Right ventricle myocardium inferior (tissue), 1 donor: ENCODE measurements at regions not wholly inside any gene's neighbourhood (a gene's known extent, or its start where the extent isn't known, plus 50 kb on each side); places are given as distances from the start of the nearest gene placed in this dataset.
A peak's percentile ranks its signal among the peaks of the same experiment; 100 is the strongest.

ENCODE experiments used
- ATAC-seq: fragments of 200-7000 bp; cut with Tn5 transposase; one replicate; pipeline ENCODE4 v1.9.1; 2020; ENCODE audit warnings: mild to moderate bottlenecking, moderate library complexity
- DNase-seq: peaks from one replicate; pipeline ENCODE4 v3.0.0; 2021; ENCODE audit errors: missing footprints
- intact Hi-C: fragments of 100-400 bp; cut with DNase I; formaldehyde crosslinking; loops from one replicate; pipeline ENCODE4 v1.11.0; 2022
- donor health status: DM: no; HTN: yes; CAD: no; lungs with severe emphysema.

DNA sequence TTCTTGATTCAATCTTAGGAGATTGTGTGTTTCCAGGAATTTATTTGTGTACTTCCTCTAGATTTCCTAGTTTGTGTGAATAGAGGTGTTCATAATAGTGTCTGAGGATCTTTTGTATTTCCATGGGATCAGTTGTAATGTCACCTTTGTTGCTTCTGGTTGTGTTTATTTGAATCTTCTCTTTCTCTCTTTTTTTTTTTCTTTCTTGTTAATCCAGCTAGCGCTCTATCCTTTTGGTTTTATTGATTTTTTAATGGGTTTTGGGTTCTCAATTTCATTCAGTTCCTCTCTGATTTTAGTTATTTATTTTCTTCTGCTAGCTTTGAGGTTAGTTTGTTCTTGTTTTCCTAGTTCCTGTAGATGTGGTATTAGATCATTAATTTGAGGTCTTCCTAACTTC lies 242.5 kb downstream of the SEC23A start:
- DNase-seq (no peak), ATAC-seq (no peak)
- intact Hi-C loops: no loop called here

DNA sequence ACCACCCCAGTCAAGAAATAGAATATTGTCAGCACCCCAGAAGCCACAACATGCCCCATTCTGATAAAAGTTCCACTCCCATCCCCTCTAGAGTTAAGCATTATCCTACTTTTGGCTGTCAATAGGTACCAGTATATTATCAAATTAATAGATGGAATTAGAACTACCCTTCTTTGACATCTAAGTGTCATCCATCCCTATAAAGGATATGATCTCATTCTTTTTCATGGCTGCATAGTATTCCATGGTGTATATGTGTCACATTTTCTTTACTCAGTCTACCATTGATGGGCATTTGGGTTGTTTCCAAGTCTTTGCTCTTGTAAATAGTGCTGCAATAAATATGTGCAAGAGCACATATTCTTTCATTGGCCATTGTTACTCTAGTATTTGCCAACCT lies 246.2 kb downstream of the SEC23A start:
- DNase-seq: no peak
- no peak for ATAC-seq
- intact Hi-C loops: no loop called here

- no peak for DNase-seq
- intact Hi-C loops: no loop called here
- ATAC-seq: no peak
Measured at GRCh38 chr14:38855513-38855912, 247.5 kb downstream of the SEC23A start.

DNA sequence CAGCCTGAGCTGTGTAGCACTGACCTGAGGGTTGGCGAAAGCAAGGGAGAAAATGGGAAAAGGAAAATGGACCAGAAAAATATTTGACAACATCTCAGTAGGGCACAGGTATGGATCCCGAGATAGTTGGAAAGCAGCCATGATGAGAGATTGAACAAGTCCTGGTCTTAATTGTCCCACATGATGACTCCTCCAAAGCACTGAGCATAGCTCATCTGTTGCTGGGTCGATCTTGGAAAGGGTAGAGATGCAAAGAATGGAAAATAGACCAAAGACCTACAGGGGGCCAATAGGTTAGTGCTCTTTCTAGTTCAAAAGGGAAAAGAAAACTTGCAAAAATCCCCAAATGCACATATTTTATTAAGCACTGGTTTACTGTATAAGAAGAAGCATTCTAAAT lies 251.9 kb downstream of the SEC23A start:
- intact Hi-C loops: no loop called here
- ATAC-seq: no peak

DNA sequence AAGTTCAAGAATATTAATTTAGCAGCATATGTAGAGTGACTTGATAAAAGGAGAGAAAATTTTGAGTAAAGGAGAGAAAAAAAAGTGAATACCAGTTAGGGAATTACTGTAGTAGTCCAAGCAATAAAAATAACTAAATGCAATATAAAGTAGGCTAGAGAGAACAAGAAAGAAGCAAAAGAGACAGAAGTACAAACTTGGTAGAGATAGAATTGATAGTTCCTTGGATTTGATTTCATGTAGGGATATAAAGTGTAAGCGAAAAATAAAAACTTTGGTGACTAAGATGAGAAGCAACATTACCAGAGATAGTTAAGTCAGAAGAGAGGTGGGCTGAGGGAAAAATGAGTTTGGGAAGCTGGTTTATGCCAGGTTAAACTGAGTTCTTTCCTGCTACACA lies 252.4 kb downstream of the SEC23A start:
- ATAC-seq: no peak
- intact Hi-C loops: no loop called here
- no peak for DNase-seq

More for the DNA sequence above, 251.9 kb downstream of the SEC23A start:
- DNase-seq: no peak

DNA sequence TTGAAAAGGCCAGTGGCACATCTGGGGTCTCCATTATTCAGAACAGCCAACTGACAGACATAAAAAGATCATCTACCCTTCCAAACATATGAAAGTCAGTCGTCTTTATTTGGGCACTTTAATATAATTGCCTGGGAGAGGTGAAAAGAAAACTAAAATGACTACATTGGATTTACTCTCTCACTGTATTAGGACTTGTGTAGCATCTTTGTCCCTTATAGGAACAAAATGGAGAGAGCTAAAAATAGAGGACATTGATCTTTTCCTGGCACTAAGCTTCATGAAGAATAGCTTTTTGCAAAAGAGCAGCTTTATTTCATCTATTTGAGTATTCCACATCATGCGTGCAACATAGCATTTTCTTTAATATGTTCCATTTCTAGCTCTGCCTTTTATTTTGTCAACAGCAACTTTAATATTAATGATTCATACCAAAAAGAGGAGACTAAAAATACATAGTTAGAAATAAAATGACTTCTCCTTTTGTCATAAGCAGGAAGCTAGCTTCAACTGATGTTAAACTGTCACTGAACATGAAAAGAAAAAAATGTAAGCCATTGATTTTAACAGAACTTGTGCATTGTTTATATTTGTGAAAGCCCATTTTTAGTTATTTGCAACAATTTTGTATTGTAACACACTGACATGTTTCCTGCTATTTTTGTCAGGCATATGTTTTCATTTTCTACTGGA lies 254.6 kb downstream of the SEC23A start:
- no peak for DNase-seq
- intact Hi-C loops: no loop called here
- no peak for ATAC-seq

GRCh38 chr14:38847161-38847560 lies 255.9 kb downstream of the SEC23A start:
- intact Hi-C loops: no loop called here
- no peak for ATAC-seq

DNA sequence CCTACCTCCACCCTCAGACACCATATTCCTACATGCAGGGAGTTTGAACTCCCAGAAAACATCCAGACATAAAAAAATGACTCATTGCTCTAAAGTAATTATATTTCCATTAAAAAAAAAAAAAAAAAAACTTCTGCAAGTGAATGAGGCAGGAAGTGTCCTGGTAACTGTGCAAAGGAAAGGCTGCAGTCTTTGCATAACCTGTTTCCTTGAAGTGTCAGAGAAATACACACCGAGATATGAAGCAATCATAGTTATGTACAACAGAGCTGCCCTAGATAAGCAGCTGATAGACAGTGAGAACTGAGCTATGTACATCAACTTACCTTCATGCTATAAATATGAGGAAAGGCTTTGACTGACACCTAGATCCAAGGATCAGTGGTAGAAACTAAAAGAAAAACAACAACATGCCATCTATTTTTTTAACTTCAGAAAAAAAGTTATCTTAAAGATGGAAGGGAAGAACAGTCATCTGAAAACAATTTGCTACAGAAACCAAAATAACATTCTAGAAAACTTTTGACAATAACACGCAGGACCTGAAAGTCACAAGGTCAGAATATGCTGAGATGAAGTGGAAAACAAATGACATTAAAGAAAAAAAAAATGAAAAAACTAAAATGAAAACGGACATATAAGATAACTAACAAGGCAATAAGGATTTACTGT lies 263.2 kb downstream of the SEC23A start:
- DNase-seq (no peak), ATAC-seq (no peak)
- intact Hi-C loops: no loop called here

More at GRCh38 chr14:38847161-38847560, 255.9 kb downstream of the SEC23A start:
- DNase-seq: no peak

GRCh38 chr14:38838979-38839323 lies 264.1 kb downstream of the SEC23A start:
- no peak for DNase-seq
- intact Hi-C loops: no loop called here
- no peak for ATAC-seq

- DNase-seq (peak; percentile 62), ATAC-seq (no peak)
- intact Hi-C loops: no loop called here
Measured at GRCh38 chr14:38838049-38838978, 264.7 kb downstream of the SEC23A start.

- no peak for ATAC-seq
- peak; percentile 37 for DNase-seq
- intact Hi-C loops: no loop called here
Measured at GRCh38 chr14:38837343-38838048, 265.5 kb downstream of the SEC23A start.

DNA sequence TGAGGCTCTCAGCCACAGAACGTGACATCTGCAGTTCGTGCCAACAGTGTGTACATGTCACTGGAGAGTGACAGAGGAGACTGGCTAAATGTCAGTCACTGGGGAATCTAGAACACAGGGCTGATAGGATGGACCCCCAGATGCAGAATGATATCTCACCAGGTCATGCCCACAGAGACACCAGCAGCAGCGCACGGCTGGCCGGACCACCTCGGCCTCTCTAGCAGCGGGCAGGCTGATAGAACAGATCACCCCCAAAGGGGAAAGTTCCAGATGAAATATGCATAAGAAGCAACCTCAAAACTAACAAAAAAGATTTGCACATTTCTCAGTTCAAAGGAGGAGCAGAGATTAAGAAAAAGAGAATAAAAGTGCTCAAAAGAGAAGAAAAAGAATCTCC lies 266.5 kb downstream of the SEC23A start:
- no peak for ATAC-seq
- intact Hi-C loops: no loop called here

DNA sequence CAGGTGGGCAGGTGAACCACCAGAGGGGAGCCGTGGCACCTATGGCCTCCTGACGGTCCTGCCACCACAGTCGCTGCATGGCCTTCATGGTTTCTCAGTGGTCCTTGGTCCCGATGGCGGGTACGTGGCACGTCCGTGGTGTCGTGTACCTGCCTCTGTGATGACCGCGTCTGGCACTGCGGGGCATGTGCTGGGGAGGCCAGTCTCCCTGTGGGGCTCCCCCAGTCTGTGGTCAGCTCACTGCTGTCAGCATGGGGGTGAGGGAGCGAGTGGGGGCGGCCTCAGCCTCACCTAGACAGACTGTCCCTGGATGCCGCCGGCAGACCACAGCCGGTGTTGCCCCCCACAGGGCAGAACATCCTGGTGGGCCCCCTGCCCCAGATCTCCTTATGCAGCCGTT lies 267.2 kb downstream of the SEC23A start:
- DNase-seq (peak; percentile 59), ATAC-seq (no peak)
- intact Hi-C loops: no loop called here

More for the DNA sequence above, 266.5 kb downstream of the SEC23A start:
- no peak for DNase-seq

- DNase-seq (no peak), ATAC-seq (no peak)
- intact Hi-C loops: no loop called here
Measured at GRCh38 chr14:38828183-38828827, 274.7 kb downstream of the SEC23A start.

DNA sequence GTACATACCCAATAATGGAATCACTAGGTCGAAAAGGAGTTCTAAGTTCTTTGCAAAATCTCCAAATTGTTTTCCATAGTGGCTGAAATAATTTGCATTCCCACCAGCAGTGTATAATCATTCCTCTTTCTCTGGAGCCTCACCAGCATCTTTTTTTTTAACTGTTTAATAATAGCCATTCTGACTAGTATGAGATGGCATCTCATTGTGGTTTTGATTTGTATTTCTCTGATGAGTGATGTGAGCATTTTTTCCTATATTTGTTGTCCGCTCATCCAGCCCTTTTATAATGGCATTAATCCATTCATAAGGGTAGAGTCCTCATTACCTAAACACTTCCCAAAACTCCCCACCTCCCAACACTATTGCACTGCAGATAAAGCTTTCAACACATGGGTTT lies 278.3 kb downstream of the SEC23A start:
- DNase-seq (no peak), ATAC-seq (no peak)

GRCh38 chr14:38818555-38818954 lies 284.5 kb downstream of the SEC23A start:
- DNase-seq (no peak), ATAC-seq (no peak)
- intact Hi-C loops: no loop called here

More for the DNA sequence above, 278.3 kb downstream of the SEC23A start:
- intact Hi-C loops: no loop called here

- intact Hi-C loops: no loop called here
- ATAC-seq: no peak
- no peak for DNase-seq
Measured at GRCh38 chr14:38808734-38809455, 294.1 kb downstream of the SEC23A start.

DNA sequence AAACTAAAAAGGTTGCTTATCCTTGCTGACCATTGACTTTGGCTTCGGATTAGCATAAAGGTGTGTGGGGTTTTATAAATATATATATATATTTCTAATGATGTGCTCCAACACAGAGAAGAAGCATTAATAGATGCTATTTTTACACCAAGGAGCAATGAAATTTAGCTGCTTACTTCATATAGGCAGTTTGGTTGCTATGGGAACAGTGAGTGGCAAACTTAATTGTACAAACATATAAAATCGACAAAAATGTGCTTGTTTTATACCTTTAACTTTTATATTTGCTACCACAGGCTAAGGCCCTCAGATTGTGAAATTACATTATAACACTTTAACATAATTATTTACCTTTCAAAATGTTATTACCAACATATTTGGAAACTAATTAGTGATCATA lies 303.4 kb downstream of the SEC23A start:
- ATAC-seq (no peak), DNase-seq (no peak)
- intact Hi-C loops: no loop called here
